Omental fat pad (tissue), 3 donors: ENCODE measurements at regions not wholly inside any gene's neighbourhood (a gene's known extent, or its start where the extent isn't known, plus 50 kb on each side); places are given as distances from the start of the nearest gene placed in this dataset.
A peak's percentile ranks its signal among the peaks of the same experiment; 100 is the strongest.
"Not testable (repeated sequence)": the region's sequence is repeated elsewhere in the genome, so short reads cannot be mapped to it uniquely, and the experiment has no call there.

Source experiments
- ATAC-seq: fragments of 150-250 bp; one replicate; pipeline ENCODE4 v1.9.1; 2016; ENCODE audit warnings: mild to moderate bottlenecking, moderate library complexity; ENCODE audit not compliant: low FRiP score
- DNase-seq: peaks from one replicate; pipeline ENCODE4 v3.0.0-alpha.2; 2019; ENCODE audit warnings: low spot score
- CTCF ChIP-seq, 3 donors: fragments of 450-650 bp; IDR thresholded peaks; one replicate each; pipeline ENCODE4 v1.5.1; 2016 to 2017; ENCODE audit warnings: antibody characterized with exemption in 3 of 3, mild to moderate bottlenecking in 3 of 3, moderate library complexity in 2 of 3

GRCh38 chr4:151852202-151852601 lies 91.4 kb upstream of the GATB start:
- ATAC-seq (no peak), DNase-seq (no peak)
- TF ChIP-seq CTCF (IDR thresholded peaks at IDR 0.05): no peak

- DNase-seq: no peak
- no peak for TF ChIP-seq CTCF (IDR thresholded peaks at IDR 0.05)
- no peak for ATAC-seq
Observed at GRCh38 chr4:151851354-151851753, 90.5 kb upstream of the GATB start.

GRCh38 chr4:151850791-151851213 lies 90.0 kb upstream of the GATB start:
- DNase-seq: no peak
- ATAC-seq: peak; percentile 57
- no peak for TF ChIP-seq CTCF (IDR thresholded peaks at IDR 0.05)

- not testable (repeated sequence) for DNase-seq, ATAC-seq
Observed at GRCh38 chr4:151845551-151845950, 84.7 kb upstream of the GATB start.

GRCh38 chr4:151842430-151843079 lies 81.7 kb upstream of the GATB start:
- DNase-seq: no peak
- no peak for ATAC-seq
- no peak for TF ChIP-seq CTCF (IDR thresholded peaks at IDR 0.05)

GRCh38 chr4:151841107-151841506 lies 80.3 kb upstream of the GATB start:
- DNase-seq (no peak), ATAC-seq (no peak)
- TF ChIP-seq CTCF (IDR thresholded peaks at IDR 0.05): no peak

GRCh38 chr4:151835467-151835866 lies 74.7 kb upstream of the GATB start:
- no peak for TF ChIP-seq CTCF (IDR thresholded peaks at IDR 0.05)
- no peak for ATAC-seq

More at GRCh38 chr4:151835467-151835866, 74.7 kb upstream of the GATB start:
- no peak for DNase-seq
